ENCODE measurements at regions not wholly inside any gene's neighbourhood (a gene's known extent, or its start where the extent isn't known, plus 50 kb on each side); places are given as distances from the start of the nearest gene placed in this dataset.

- TF ChIP-seq POLR2A (IDR thresholded peaks at IDR 0.05) (no peak), CTCF (IDR thresholded peaks at IDR 0.05) (no peak)
These were observed 113.8 kb downstream of the ABCC12 start for GRCh38 chr16:48041981-48042421.
